ENCODE measurements at regions not wholly inside any gene's neighbourhood (a gene's known extent, or its start where the extent isn't known, plus 50 kb on each side); places are given as distances from the start of the nearest gene placed in this dataset.

DNA sequence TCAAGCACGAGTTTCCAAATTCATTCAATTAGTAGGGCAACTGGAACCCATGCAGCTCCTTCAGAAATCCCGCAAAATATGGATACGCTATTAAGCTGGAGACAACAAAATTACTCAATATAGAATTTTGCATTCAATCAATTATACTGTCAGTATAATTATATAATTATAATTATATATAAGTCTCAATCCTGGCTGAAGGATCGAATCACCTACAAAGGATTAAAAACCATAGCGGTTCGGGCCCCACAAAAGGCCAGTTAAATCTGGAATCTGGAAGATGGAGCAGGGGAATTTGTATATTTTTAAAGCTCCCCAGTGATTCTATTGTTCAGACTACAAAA is 55.7 kb downstream of the FHIP2A start:
- Histone ChIP-seq H3K79me2 (replicated peaks; ENCODE audit: insufficient read depth, low read length) (no peaks in the 10 kb centered on the region), H3F3A (ENCODE audit: insufficient read depth, low read length, poor library complexity, severe bottlenecking) (no peaks in the 10 kb centered on the region), H2AFZ (ENCODE audit: low read depth, low read length) (no peak overlapping the region), H3K4me2 (ENCODE audit: low read length) (no peak overlapping the region), H3K9ac (ENCODE audit: low read length) (no peak overlapping the region), H3K4me3 (ENCODE audit: low read length) (no peak overlapping the region), H3K27ac (ENCODE audit: low read length) (no peak overlapping the region), H3K36me3 (ENCODE audit: insufficient read depth, low read length) (no peaks in the 10 kb centered on the region), H3K9me2 (ENCODE audit: insufficient read depth, low read length) (no peaks in the 10 kb centered on the region), H3K9me3 (ENCODE audit: low read length) (no peaks in the 10 kb centered on the region), H4K20me1 (ENCODE audit: insufficient read depth) (no peaks in the 10 kb centered on the region), H3K27me3 (ENCODE audit: insufficient read depth, low read depth, low read length) (no peaks in the 10 kb centered on the region)
- TF ChIP-seq, protein P1, sequence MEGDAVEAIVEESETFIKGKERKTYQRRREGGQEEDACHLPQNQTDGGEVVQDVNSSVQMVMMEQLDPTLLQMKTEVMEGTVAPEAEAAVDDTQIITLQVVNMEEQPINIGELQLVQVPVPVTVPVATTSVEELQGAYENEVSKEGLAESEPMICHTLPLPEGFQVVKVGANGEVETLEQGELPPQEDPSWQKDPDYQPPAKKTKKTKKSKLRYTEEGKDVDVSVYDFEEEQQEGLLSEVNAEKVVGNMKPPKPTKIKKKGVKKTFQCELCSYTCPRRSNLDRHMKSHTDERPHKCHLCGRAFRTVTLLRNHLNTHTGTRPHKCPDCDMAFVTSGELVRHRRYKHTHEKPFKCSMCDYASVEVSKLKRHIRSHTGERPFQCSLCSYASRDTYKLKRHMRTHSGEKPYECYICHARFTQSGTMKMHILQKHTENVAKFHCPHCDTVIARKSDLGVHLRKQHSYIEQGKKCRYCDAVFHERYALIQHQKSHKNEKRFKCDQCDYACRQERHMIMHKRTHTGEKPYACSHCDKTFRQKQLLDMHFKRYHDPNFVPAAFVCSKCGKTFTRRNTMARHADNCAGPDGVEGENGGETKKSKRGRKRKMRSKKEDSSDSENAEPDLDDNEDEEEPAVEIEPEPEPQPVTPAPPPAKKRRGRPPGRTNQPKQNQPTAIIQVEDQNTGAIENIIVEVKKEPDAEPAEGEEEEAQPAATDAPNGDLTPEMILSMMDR (IDR thresholded peaks at IDR 0.05; ENCODE audit: poor library complexity, severe bottlenecking): no peak
- TF ChIP-seq POLR2AphosphoS5 (IDR thresholded peaks at IDR 0.05) (no peak), EZH2 (IDR thresholded peaks at IDR 0.05; ENCODE audit: borderline replicate concordance, insufficient read depth, low read length, poor library complexity, severe bottlenecking) (no peak), MXI1 (conservative IDR thresholded peaks at IDR 0.05; ENCODE audit: poor library complexity, severe bottlenecking) (no peak), SMC3 (conservative IDR thresholded peaks at IDR 0.05; ENCODE audit: poor library complexity) (no peak), EP300 (conservative IDR thresholded peaks at IDR 0.05; ENCODE audit: poor library complexity, severe bottlenecking) (no peak), RAD21 (conservative IDR thresholded peaks at IDR 0.05) (no peak), TAF1 (IDR thresholded peaks at IDR 0.05; ENCODE audit: low read depth) (no peak)
- TF ChIP-seq, protein P2, sequence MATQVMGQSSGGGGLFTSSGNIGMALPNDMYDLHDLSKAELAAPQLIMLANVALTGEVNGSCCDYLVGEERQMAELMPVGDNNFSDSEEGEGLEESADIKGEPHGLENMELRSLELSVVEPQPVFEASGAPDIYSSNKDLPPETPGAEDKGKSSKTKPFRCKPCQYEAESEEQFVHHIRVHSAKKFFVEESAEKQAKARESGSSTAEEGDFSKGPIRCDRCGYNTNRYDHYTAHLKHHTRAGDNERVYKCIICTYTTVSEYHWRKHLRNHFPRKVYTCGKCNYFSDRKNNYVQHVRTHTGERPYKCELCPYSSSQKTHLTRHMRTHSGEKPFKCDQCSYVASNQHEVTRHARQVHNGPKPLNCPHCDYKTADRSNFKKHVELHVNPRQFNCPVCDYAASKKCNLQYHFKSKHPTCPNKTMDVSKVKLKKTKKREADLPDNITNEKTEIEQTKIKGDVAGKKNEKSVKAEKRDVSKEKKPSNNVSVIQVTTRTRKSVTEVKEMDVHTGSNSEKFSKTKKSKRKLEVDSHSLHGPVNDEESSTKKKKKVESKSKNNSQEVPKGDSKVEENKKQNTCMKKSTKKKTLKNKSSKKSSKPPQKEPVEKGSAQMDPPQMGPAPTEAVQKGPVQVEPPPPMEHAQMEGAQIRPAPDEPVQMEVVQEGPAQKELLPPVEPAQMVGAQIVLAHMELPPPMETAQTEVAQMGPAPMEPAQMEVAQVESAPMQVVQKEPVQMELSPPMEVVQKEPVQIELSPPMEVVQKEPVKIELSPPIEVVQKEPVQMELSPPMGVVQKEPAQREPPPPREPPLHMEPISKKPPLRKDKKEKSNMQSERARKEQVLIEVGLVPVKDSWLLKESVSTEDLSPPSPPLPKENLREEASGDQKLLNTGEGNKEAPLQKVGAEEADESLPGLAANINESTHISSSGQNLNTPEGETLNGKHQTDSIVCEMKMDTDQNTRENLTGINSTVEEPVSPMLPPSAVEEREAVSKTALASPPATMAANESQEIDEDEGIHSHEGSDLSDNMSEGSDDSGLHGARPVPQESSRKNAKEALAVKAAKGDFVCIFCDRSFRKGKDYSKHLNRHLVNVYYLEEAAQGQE (IDR thresholded peaks at IDR 0.05; ENCODE audit: borderline replicate concordance): no peak

DNA sequence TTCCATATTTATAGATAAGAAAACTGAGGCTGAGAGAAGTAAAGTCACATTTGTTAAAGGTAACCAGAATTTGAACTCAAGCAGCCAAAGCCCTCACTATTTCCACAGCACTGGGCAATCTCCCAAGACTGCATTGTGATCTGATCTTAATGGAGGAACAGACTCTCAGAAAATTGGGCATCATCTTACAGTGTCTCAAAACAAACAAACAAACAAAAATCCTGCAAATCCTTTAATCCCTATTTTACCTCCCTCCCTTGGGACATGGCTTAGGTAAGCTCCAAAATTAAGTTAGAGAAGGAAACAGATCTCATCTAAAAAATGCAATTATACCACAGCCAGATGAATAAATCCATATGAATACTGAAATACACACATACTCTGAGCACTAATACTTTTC is 57.5 kb downstream of the FHIP2A start:
- Histone ChIP-seq H3K36me3 (ENCODE audit: insufficient read depth, low read length) (no peaks in the 10 kb centered on the region), H3K27ac (ENCODE audit: low read length) (no peak overlapping the region), H3K9ac (ENCODE audit: low read length) (no peak overlapping the region), H3K9me2 (ENCODE audit: insufficient read depth, low read length) (no peaks in the 10 kb centered on the region), H3K9me3 (ENCODE audit: low read length) (no peaks in the 10 kb centered on the region), H3K27me3 (ENCODE audit: insufficient read depth, low read depth, low read length) (no peaks in the 10 kb centered on the region), H4K20me1 (ENCODE audit: insufficient read depth) (no peaks in the 10 kb centered on the region), H2AFZ (ENCODE audit: low read depth, low read length) (no peak overlapping the region), H3K79me2 (replicated peaks; ENCODE audit: insufficient read depth, low read length) (no peaks in the 10 kb centered on the region), H3F3A (ENCODE audit: insufficient read depth, low read length, poor library complexity, severe bottlenecking) (no peaks in the 10 kb centered on the region), H3K4me3 (ENCODE audit: low read length) (no peak overlapping the region), H3K4me2 (ENCODE audit: low read length) (no peak overlapping the region)
- TF ChIP-seq, protein P2 (IDR thresholded peaks at IDR 0.05; ENCODE audit: borderline replicate concordance): no peak
- no peak for TF ChIP-seq RAD21 (conservative IDR thresholded peaks at IDR 0.05)
- no peak for TF ChIP-seq TAF1 (IDR thresholded peaks at IDR 0.05; ENCODE audit: low read depth)
- no peak for TF ChIP-seq EZH2 (IDR thresholded peaks at IDR 0.05; ENCODE audit: borderline replicate concordance, insufficient read depth, low read length, poor library complexity, severe bottlenecking)
- no peak for TF ChIP-seq MXI1 (conservative IDR thresholded peaks at IDR 0.05; ENCODE audit: poor library complexity, severe bottlenecking)
- TF ChIP-seq SMC3 (conservative IDR thresholded peaks at IDR 0.05; ENCODE audit: poor library complexity): no peak
